ENCODE measurements at regions not wholly inside any gene's neighbourhood (a gene's known extent, or its start where the extent isn't known, plus 50 kb on each side); places are given as distances from the start of the nearest gene placed in this dataset.
"Not testable (repeated sequence)": the region's sequence is repeated elsewhere in the genome, so short reads cannot be mapped to it uniquely, and the experiment has no call there.

DNA sequence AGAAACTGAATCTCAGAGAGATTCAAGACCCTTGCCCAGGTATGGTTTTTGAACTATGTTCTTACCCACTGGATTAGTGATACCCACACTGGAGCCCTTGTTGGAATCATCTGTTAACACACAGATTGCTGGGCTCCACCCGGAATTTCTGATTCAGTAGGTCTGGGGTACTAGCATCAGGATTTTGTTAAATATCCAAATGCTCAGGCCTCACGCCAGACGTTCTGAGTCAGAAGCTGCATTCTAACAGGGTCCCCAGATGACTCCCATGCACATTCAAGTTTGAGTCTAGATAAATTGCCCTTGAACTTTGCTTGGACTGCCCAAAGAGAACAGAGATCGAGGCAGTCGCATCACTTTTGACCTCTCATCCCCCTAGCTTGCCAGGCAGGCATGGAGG lies 182.0 kb upstream of the WWC1 start:
- DNase-seq: peak in 1 of 3 donors; percentile 54

DNA sequence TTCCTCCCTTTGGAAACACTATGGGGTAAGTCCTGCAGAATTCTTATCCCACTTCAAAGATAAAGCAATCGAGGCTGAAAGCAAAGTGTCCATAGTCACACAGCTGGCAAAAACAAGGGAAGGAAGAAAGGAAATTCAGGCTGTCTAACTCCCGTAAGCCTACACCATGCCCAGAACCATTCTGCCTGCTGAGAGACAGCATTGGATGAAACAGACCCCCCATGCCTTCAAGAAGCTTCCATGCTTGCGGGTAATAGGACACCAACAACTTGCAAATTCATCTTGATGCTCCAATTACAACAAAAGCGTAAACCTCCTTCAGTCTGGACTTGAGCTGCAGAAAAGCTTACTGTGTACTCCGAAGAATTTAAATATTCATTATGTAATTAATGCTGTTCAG lies 181.1 kb upstream of the WWC1 start:
- no peak for DNase-seq

DNA sequence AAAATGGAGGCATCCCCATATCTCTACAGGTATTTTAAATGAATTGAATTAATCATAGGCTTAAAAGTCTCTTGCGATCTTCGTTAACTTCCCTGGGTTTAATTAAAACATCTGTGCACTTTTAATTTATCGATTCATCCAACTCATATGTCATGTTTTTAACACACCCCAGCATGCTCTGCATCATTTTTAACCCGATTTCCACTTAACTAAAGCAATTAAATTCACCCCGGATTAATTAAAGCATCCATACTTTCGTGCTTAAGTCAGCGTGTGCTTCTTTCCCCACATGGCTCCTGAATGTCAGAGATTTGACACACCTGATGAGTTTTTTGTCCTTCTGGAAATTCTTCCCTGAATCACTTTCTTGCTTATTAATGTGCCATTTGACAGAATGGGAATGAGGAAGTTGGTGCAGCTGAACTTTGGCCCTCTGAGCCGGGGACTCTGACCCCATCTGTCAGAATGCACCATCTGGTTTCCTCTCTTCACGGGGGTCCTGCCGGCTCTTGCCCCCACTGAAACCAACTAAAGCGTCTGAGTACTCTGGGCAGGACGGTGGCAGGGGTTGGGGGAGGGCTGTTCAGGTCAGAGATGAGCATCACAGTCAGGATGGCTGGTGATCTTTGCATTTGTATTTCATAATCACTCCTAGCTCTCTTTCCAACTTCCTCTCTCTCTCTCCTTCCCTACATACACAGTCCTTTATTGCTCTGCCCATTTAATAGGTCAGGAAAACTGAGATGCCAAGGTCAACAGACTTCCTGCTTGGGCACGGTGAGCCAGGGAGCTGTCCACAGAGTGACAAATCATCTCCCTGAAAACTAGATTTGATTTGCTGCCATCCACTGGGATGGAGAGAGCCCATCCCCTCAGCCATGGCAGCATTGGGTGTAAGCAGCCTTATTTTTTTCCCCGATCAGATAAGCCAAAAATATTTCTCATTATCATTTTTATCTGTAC lies 180.3 kb upstream of the WWC1 start:
- no peak for DNase-seq

DNA sequence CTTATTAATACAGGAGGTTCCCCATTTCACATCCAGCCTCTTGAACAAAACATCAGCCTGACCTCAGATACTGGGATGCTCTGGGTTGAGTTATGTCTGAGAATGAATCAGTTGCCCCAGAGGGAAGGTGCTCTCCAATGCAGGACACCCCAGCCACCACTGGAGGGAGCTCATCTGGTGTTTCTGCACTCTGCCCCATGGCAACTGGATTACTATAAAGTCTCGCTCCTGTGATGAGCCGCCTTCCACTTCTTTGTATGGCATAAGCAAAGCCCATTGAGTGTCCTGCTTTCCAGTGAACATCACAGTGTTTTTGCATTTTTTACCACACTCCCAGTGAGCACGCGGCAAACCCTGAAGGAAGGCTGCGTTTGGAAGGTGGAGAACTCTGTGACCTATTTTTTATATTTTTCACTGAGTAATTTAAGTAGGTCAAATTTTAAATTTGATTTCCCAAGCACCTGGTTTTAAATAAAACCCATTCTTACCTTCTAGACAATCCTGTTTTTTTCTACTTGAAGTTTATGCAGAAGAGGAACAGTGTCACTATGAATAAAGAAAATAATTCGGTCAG lies 176.9 kb upstream of the WWC1 start:
- DNase-seq: no peak

DNA sequence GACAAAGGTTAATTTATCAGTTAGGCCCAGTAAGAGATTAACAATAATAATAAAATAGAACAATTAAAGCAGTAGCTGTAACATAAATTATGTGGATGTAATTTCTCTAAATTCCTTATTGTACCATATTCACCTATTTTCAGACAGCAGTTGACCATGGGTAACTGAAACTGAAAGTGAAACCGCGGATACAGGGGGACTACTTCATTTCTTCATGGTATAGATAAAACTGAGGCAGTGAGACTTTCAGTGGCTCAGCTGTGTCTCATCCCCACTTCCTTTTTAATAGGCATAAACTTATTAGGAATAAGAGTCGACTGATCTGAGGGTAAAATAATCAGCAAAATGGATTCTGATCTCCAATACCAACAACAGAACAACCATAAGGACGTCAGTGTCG lies 174.0 kb upstream of the WWC1 start:
- DNase-seq: no peak

DNA sequence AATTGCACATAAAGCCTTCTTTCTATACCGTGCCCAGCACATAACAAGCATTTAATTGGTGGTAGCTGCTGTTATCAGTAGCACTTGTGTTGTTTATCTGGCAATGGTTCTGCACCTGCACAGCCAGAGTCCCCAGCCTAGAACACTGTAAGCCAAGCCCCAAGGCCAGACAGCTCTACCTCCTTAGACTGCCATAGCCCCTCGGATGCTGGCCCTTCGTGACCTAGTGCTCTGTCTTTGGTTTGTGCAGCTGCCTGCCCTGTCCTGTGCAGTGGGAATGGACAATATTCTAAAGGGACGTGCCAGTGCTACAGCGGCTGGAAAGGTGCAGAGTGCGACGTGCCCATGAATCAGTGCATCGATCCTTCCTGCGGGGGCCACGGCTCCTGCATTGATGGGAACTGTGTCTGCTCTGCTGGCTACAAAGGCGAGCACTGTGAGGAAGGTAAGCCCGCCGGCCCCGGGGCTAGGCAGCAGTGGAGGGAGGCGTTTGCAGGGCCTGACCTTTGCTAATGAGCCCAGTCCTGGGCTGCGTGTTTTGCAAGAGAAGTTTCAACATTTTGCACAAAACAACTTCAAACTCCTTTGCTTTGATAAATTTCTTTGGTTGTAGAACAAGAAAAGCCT lies 173.3 kb upstream of the WWC1 start:
- DNase-seq: no peak

DNA sequence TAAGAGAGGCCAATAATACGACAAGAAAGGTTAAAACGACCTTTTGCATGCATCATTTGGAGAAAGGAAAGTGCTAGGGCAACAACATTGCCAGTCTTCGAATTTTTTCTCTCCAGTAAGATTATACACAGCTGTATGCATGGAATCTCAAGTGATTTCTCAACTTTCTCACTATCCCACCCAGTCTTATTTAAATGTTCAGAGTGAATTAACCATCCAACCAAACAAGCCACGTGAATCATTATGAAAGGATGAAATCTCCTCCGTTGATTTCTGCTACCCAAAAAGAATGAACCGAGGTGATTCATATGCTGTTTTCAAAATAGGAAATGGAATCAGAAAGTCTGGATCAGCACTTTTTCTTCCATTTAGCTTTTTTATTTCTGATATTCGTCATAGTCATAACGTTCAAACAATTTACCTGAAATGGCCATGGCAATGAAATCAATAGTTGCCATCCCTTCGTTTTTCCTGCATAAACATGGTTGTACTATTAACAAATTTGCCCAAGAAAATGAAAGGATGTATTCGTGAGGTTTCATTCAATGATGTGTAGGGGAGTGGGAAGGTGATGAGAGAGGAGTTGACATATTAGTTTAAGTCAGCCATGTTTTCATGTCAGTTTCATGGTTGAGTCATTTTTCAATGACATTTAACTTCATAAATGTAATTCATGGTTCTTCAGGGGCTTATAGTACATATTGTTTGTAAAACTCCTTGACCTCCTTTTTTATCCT lies 170.9 kb upstream of the WWC1 start:
- peak in 1 of 3 donors; percentile 16 for DNase-seq

DNA sequence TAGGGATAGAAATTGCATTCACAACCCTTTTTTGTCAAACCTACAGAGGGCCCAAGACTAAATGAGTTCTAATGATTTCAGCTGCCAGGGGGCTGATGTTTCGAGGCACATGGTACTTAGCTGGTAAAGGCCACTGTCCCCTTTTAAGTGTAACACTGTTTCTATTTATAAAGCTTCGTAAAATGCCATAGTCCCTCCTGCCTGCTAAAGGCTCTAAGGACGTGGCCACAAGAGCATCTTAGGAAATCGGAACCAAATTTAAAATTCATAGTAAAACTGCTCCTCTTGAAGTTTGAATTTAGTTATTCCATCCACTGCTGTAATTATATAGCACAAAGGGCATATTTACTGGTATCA lies 170.3 kb upstream of the WWC1 start:
- no peak for DNase-seq

DNA sequence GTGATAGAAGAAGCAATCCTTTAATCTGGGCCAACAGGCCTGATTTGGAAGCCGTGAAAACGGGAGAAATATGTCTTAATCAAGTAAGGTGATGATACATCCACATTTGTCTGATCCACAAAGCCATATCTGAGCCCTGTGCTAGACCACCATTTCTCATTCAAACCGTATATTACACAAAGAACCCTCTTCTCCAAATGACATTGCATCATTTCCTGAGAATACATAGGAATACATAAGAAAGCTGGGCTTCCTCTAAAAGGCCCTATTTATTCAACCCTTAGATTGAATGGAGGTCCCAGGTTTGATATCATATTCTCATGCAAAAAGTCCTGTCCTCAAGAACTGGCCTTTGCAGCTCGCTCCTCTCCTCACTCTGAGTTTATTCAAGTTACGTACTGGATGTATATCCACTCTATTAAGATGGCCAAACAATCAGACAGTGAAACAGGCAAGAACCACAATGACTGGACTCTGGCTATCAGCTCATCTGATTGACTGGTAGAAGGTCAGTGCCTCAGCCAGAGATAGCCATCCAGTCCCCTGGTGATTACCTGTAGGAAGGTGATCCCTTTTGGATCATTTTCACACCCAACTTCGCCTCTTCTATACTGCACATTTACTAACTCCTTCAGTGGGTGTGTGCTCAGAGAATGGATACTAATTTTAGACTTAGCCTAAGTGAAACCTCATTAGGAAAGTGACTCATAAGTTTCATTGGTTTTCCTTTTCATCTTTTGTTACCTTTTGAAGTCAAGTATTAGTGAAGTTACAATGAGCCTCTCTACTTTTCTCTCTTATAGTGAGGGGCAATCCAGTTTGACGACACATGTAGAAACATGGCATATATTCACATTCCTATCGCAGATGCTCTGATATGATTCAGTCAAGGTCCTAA lies 167.6 kb upstream of the WWC1 start:
- no peak for DNase-seq

DNA sequence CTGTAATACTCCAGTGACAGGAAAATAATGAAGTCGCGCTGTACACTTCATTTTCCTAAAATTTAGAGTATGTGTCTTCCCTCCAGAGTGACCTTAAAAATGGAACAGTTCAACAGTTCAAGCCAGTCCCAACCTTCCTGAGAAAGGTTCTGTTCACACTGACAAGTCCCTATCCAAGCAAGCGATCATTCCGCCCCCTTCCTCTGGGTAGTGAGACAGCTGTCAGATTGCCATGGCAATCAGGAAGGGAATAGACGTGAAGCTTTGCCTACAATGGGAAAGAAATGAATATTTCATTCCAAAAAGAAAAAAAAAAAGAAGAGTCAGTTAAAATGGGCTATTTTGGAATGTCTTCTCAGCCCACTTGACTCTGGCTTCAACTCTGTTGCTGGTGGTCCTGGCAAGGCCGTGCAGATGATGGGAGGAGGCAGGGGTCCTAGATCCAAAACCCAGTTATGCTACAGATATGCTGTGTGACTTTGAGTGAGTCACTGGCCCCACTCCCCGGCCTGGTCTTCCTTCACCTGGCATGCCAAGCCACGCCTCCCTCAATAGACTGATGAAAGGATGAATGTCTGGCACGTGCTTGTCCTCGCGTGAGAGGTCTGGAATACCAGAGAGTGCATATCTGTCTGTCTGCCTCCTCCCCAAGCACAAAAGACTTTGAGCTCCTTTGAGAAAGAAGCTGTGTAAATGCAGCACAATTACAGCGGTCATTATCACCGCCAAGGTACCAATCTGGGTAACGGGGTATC lies 165.8 kb upstream of the WWC1 start:
- DNase-seq: no peak

DNA sequence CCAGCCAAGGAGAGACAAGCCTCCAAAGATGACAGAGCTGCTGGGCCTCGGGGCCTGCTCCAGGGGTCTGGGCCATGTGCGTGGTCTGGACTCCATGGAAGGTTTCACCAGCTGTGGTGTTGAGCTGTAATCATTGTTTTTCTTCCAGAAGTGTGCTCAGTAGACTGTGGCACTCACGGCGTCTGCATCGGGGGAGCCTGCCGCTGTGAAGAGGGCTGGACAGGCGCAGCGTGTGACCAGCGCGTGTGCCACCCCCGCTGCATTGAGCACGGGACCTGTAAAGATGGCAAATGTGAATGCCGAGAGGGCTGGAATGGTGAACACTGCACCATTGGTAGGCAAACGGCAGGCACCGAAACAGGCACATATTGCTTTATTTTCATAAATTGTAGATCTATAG lies 164.8 kb upstream of the WWC1 start:
- DNase-seq: no peak

DNA sequence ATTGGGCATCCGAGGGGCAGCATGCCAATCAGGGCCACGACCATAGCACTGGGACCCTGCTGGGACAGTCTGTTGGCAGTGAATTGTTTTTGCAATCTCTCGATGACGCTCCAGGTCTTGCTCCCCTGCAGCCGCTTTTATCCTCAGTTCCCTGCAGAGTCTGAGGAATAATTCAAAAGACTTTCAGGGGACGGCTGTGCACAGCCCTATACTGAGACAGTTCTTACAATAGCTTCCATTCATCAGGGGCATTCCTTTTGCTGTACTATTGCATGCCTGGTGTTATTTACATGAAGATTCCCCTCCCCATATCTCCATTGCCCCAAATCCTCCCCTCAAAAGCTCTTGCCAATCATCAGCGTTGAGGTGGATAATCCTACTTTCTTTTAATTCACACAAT lies 163.3 kb upstream of the WWC1 start:
- DNase-seq: no peak

DNA sequence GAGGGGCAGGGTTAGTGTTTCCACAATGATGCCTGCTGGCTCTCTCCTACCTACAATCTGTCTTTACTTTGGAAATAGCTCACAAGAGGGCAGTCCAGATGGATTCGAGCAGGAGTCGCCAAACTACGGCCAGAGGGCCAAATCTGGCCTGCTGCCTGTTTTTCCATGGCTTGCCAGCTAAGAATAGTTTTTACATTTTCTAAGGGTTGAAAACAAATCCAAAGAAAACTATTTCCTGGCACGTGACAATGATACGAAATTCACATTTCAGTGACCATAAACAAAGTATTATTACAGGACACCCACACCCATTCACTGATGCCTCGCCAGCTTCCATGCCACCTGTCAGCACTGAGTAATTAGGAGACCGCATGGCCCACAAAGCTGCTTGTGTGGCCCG lies 162.9 kb upstream of the WWC1 start:
- no peak for DNase-seq

DNA sequence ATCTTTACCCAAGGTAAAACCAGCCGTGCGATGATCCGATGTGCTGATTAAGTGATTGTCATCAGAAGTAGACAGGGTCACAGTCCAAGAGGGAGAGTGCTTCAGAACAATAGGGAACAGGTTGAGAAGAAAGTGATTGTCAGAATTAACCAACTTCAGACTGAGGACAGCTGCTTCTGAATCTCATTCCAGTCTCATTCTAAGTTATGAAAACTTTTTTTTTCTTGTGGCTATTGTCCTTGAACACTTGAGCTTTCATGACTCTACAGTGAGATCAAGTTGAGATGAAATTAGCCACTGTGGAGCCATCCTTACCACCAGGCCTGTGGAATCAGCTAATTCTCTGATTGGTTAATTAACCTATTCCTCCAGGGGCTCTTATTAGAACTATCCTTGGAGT lies 159.9 kb upstream of the WWC1 start:
- DNase-seq: no peak

DNA sequence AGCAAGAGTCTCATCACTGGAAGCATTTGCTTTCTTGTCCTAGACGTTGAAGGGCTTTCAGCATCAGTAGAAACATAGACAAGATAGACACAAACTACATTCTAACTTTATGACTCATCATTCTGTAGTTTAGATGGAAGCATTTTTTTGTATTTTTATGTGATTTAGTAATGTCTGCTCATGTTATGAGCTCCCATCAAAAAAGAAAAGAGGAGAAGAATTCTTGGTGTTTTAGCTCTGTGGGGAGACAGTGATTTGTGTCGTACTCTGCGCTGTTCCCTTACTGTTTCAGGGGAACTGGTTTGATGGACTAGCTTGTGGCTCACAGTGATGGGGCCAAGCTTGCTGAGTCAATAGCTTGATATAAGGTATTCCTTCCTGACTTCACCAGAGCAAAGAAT lies 159.2 kb upstream of the WWC1 start:
- peak in 1 of 3 donors; percentile 52 for DNase-seq

DNA sequence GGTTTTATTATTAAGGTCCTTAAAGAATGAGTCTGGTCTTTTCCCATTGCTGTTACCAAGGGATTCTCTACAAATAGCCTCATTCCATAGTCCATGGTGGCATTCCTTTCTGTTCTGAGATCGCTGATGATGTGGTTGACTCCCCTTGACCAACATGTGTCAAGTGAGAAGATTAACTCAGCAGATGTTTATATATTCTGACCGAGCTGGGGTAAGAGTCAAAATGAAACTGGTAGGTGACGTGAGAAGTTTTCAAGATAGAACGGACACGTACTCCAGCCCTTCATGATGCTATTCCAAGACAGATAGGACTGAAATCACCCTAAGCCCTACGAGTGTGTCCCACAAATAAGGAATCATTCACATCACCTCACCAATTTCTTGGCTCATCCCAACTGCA lies 155.5 kb upstream of the WWC1 start:
- no peak for DNase-seq

DNA sequence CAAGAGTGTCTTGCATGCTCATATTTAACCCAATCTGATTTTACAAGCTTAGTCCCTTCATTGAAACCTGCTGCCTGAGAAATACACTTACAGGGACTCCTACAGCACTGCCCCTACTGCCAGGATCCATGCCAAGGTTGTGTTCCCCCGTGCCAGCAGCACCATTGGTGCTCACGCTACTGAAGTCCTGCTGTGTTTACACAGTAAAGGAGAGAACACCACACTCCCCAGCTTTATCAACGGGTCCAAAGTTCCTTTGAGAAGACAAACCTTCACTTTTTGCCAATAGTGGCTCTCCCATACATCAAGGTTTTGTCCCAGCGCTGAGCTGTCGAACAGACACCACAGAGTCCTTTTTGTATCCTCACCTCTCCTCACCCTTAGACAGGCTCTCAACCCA lies 155.1 kb upstream of the WWC1 start:
- DNase-seq: no peak

DNA sequence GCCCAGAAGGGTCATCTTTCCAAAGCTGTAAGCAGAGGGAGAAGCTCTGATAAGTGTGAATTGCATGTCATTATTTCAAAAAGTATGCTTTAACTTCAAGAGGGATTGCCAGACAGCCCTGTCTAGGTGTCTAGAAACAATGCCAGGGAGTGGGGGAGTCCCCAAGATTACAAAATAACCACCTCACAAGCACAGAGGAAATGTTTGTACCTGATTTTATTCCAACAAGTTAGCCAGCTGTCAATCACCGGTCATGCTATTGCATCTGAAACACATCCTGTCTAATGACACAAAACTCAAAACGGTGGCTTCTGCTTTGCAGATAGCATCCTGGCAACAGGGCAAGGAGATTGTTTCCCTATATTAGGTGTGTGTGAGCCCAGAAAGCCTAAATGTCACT lies 154.2 kb upstream of the WWC1 start:
- no peak for DNase-seq

DNA sequence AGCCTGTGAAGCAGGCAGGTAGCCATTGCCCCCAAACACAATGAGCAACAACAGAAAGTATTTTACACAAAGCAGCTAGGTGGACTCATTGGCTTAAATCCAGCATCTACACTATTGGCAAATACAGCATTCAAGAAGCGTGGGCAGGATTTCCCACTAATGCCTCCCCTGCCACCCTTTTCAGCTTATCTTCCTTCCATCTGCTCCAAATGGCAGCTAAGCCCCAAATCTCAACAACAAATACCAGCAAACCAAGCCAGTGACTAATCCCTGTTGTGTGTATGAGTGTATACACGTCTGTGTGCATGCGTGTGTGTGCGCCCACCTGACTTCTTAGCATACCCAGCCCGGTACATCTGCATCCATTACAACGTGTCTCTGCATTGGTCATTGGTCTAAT lies 151.2 kb upstream of the WWC1 start:
- no peak for DNase-seq

DNA sequence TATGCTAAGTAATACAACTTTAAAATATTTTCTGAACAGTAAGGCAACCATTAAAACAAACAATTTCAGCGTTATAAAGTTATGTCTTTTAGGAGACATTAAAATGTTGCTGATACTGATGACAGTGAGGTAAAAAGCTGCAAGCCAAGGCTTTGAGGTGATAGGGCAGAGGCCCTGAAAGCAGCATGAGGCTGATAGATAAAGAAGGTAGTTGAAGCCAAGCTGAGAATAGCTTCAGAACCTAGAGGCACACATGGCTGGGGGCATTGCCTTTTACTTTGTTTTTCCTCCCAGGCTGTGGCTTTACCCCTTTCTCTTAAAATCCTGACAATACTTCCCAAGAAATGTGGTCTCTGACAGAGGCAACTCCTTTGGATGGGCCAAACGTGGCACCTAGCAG lies 149.0 kb upstream of the WWC1 start:
- no peak for DNase-seq

DNA sequence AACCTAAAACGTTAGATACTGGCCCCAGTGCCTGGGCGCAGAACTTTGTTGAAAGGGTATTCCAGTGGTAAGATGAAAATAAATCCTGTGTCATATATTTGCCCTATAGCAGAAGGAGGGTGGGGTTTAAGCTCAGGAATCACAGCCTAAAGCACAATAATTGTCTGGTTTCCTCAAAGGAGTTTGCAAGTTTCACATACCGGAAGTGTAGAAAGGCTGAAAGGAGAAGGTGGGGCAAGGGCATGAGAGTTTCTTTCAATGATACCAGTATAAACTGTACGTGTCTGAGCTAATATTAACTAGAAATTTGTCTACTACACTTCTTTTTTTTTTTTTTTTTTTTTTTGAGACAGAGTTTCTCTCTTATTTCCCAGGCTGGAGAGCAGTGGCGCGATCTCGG lies 147.9 kb upstream of the WWC1 start:
- not testable (repeated sequence) for DNase-seq

Data from muscle of back (tissue), 3 donors.